ENCODE measurements at regions not wholly inside any gene's neighbourhood (a gene's known extent, or its start where the extent isn't known, plus 50 kb on each side); places are given as distances from the start of the nearest gene placed in this dataset.

DNA sequence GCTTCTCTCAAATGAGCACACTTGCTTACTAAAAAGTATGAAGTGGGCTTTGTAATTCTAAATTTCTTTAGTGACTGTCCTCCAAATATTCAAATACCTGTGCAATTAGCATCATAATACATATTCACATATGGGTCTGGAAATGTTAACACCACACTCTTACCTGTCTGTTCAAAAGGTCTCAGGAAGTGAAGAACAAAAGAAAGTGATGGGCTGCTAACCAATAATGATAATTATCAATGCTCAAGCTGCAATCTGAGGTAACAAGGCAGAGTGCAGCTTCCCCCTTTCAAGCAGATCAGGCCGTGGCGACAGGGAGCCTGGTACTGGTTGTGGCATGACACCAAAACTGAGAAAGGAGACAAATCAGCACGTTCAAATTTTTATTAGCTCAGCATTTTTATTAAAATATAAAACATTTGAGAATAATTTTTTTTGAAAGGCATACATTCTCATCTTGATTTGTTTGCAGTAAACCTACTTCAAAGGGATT, 1044.7 kb upstream of the EPHA7 start:
- TF ChIP-seq, protein P1, sequence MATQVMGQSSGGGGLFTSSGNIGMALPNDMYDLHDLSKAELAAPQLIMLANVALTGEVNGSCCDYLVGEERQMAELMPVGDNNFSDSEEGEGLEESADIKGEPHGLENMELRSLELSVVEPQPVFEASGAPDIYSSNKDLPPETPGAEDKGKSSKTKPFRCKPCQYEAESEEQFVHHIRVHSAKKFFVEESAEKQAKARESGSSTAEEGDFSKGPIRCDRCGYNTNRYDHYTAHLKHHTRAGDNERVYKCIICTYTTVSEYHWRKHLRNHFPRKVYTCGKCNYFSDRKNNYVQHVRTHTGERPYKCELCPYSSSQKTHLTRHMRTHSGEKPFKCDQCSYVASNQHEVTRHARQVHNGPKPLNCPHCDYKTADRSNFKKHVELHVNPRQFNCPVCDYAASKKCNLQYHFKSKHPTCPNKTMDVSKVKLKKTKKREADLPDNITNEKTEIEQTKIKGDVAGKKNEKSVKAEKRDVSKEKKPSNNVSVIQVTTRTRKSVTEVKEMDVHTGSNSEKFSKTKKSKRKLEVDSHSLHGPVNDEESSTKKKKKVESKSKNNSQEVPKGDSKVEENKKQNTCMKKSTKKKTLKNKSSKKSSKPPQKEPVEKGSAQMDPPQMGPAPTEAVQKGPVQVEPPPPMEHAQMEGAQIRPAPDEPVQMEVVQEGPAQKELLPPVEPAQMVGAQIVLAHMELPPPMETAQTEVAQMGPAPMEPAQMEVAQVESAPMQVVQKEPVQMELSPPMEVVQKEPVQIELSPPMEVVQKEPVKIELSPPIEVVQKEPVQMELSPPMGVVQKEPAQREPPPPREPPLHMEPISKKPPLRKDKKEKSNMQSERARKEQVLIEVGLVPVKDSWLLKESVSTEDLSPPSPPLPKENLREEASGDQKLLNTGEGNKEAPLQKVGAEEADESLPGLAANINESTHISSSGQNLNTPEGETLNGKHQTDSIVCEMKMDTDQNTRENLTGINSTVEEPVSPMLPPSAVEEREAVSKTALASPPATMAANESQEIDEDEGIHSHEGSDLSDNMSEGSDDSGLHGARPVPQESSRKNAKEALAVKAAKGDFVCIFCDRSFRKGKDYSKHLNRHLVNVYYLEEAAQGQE (IDR thresholded peaks at IDR 0.05; ENCODE audit: borderline replicate concordance): no peak
- no peak for TF ChIP-seq POLR2AphosphoS5 (IDR thresholded peaks at IDR 0.05)
- TF ChIP-seq, protein P2, sequence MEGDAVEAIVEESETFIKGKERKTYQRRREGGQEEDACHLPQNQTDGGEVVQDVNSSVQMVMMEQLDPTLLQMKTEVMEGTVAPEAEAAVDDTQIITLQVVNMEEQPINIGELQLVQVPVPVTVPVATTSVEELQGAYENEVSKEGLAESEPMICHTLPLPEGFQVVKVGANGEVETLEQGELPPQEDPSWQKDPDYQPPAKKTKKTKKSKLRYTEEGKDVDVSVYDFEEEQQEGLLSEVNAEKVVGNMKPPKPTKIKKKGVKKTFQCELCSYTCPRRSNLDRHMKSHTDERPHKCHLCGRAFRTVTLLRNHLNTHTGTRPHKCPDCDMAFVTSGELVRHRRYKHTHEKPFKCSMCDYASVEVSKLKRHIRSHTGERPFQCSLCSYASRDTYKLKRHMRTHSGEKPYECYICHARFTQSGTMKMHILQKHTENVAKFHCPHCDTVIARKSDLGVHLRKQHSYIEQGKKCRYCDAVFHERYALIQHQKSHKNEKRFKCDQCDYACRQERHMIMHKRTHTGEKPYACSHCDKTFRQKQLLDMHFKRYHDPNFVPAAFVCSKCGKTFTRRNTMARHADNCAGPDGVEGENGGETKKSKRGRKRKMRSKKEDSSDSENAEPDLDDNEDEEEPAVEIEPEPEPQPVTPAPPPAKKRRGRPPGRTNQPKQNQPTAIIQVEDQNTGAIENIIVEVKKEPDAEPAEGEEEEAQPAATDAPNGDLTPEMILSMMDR (IDR thresholded peaks at IDR 0.05; ENCODE audit: poor library complexity, severe bottlenecking): no peak
- no peak for TF ChIP-seq EZH2 (IDR thresholded peaks at IDR 0.05; ENCODE audit: borderline replicate concordance, insufficient read depth, low read length, poor library complexity, severe bottlenecking)
- no peak for TF ChIP-seq EP300 (conservative IDR thresholded peaks at IDR 0.05; ENCODE audit: poor library complexity, severe bottlenecking)
- no peak for TF ChIP-seq RAD21 (conservative IDR thresholded peaks at IDR 0.05)
- H3F3A ChIP-seq (ENCODE audit: insufficient read depth, low read length, poor library complexity, severe bottlenecking): no peaks in the 10 kb centered on the region
- H3K4me2 ChIP-seq (ENCODE audit: low read length): no peak overlapping the region
- no peaks in the 10 kb centered on the region for H3K79me2 ChIP-seq (replicated peaks; ENCODE audit: insufficient read depth, low read length)
- no peak overlapping the region for H2AFZ ChIP-seq (ENCODE audit: low read depth, low read length)
- H4K20me1 ChIP-seq (ENCODE audit: insufficient read depth): no peaks in the 10 kb centered on the region
- H3K4me3 ChIP-seq (ENCODE audit: low read length): no peak overlapping the region
- H3K9me2 ChIP-seq (ENCODE audit: insufficient read depth, low read length): no peaks in the 10 kb centered on the region
- H3K9ac ChIP-seq (ENCODE audit: low read length): no peak overlapping the region
- H3K27ac ChIP-seq (ENCODE audit: low read length): no peak overlapping the region
- no peaks in the 10 kb centered on the region for H3K27me3 ChIP-seq (ENCODE audit: insufficient read depth, low read depth, low read length)
- H3K9me3 ChIP-seq (ENCODE audit: low read length): no peaks in the 10 kb centered on the region
- no peaks in the 10 kb centered on the region for H3K36me3 ChIP-seq (ENCODE audit: insufficient read depth, low read length)

DNA sequence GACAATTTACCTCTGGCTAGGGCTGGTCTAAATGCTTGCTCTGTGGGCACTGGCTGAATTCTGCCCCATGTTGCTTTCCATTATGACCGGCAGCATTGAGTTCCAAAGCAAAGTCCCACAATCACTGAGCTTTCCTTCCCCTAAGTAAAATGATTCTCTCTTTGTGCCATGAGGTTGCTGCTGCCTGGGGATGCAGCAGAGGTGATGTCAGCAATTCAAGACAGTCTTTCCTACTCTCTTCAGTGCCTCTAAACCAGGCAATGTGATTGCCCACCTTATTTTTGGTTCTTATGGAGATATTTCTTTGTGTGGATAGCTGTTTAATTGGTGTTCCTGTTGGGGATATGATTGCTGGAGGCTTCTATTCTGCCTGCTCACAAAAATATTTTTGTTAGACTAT, 1043.9 kb upstream of the EPHA7 start:
- TF ChIP-seq RAD21 (conservative IDR thresholded peaks at IDR 0.05) (no peak), EP300 (conservative IDR thresholded peaks at IDR 0.05; ENCODE audit: poor library complexity, severe bottlenecking) (no peak), MXI1 (conservative IDR thresholded peaks at IDR 0.05; ENCODE audit: poor library complexity, severe bottlenecking) (no peak), TAF1 (IDR thresholded peaks at IDR 0.05; ENCODE audit: low read depth) (no peak), EZH2 (IDR thresholded peaks at IDR 0.05; ENCODE audit: borderline replicate concordance, insufficient read depth, low read length, poor library complexity, severe bottlenecking) (no peak), POLR2AphosphoS5 (IDR thresholded peaks at IDR 0.05) (no peak)
- no peak overlapping the region for H3K27ac ChIP-seq (ENCODE audit: low read length)
- H3K79me2 ChIP-seq (replicated peaks; ENCODE audit: insufficient read depth, low read length): no peaks in the 10 kb centered on the region
- no peaks in the 10 kb centered on the region for H3K9me2 ChIP-seq (ENCODE audit: insufficient read depth, low read length)
- H3F3A ChIP-seq (ENCODE audit: insufficient read depth, low read length, poor library complexity, severe bottlenecking): no peaks in the 10 kb centered on the region
- no peak overlapping the region for H3K9ac ChIP-seq (ENCODE audit: low read length)
- H3K9me3 ChIP-seq (ENCODE audit: low read length): no peaks in the 10 kb centered on the region
- no peaks in the 10 kb centered on the region for H4K20me1 ChIP-seq (ENCODE audit: insufficient read depth)
- no peak overlapping the region for H3K4me2 ChIP-seq (ENCODE audit: low read length)
- H2AFZ ChIP-seq (ENCODE audit: low read depth, low read length): no peak overlapping the region
- H3K27me3 ChIP-seq (ENCODE audit: insufficient read depth, low read depth, low read length): no peaks in the 10 kb centered on the region
- H3K4me3 ChIP-seq (ENCODE audit: low read length): no peak overlapping the region
- H3K36me3 ChIP-seq (ENCODE audit: insufficient read depth, low read length): no peaks in the 10 kb centered on the region

DNA sequence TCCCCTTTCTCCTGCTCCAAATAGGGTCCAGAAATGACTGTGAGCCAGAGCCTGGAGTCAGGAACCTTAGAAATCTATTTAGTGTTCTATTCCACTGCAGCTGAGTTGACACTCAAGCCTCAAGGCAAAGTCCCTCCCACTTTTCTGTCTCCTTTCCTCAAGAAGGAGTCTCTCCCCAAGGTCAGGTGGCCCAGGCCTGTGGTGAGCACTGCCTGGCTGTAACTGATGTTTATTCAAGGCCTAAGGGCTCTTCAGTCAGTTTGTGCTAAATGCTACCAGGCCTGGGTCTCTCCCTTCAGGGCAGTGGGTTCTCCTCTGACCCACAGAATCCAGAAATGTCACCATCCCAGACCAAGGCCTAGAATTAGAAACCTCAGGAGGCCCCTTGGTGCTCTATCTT, 1042.9 kb upstream of the EPHA7 start:
- H3K9ac ChIP-seq (ENCODE audit: low read length): no peak overlapping the region
- no peaks in the 10 kb centered on the region for H3K36me3 ChIP-seq (ENCODE audit: insufficient read depth, low read length)
- no peaks in the 10 kb centered on the region for H3K9me2 ChIP-seq (ENCODE audit: insufficient read depth, low read length)
- no peak overlapping the region for H3K4me2 ChIP-seq (ENCODE audit: low read length)
- no peaks in the 10 kb centered on the region for H3K27me3 ChIP-seq (ENCODE audit: insufficient read depth, low read depth, low read length)
- no peaks in the 10 kb centered on the region for H3F3A ChIP-seq (ENCODE audit: insufficient read depth, low read length, poor library complexity, severe bottlenecking)
- no peak overlapping the region for H3K27ac ChIP-seq (ENCODE audit: low read length)
- TF ChIP-seq MXI1 (conservative IDR thresholded peaks at IDR 0.05; ENCODE audit: poor library complexity, severe bottlenecking): no peak
- TF ChIP-seq SMC3 (conservative IDR thresholded peaks at IDR 0.05; ENCODE audit: poor library complexity): no peak
- no peak for TF ChIP-seq RAD21 (conservative IDR thresholded peaks at IDR 0.05)
- TF ChIP-seq POLR2AphosphoS5 (IDR thresholded peaks at IDR 0.05): no peak
- no peak for TF ChIP-seq EZH2 (IDR thresholded peaks at IDR 0.05; ENCODE audit: borderline replicate concordance, insufficient read depth, low read length, poor library complexity, severe bottlenecking)
- no peak for TF ChIP-seq EP300 (conservative IDR thresholded peaks at IDR 0.05; ENCODE audit: poor library complexity, severe bottlenecking)
- TF ChIP-seq, protein P1 (IDR thresholded peaks at IDR 0.05; ENCODE audit: borderline replicate concordance): no peak
- TF ChIP-seq, protein P2 (IDR thresholded peaks at IDR 0.05; ENCODE audit: poor library complexity, severe bottlenecking): no peak
- no peak for TF ChIP-seq TAF1 (IDR thresholded peaks at IDR 0.05; ENCODE audit: low read depth)
- H4K20me1 ChIP-seq (ENCODE audit: insufficient read depth): no peaks in the 10 kb centered on the region
- H3K79me2 ChIP-seq (replicated peaks; ENCODE audit: insufficient read depth, low read length): no peaks in the 10 kb centered on the region
- H3K4me3 ChIP-seq (ENCODE audit: low read length): no peak overlapping the region
- no peak overlapping the region for H2AFZ ChIP-seq (ENCODE audit: low read depth, low read length)
- no peaks in the 10 kb centered on the region for H3K9me3 ChIP-seq (ENCODE audit: low read length)

All from neural cell (in vitro differentiated cells).